ENCODE measurements at regions not wholly inside any gene's neighbourhood (a gene's known extent, or its start where the extent isn't known, plus 50 kb on each side); places are given as distances from the start of the nearest gene placed in this dataset.
"Not testable (repeated sequence)": the region's sequence is repeated elsewhere in the genome, so short reads cannot be mapped to it uniquely, and the experiment has no call there.

GRCh38 chr7:125823538-125823937 is 893.9 kb upstream of the POT1 start:
- Histone ChIP-seq H3K27ac (no peak overlapping the region), H3K36me3 (no peaks in the 10 kb centered on the region), H3K4me3 (no peak overlapping the region), H3K4me1 (no peaks in the 10 kb centered on the region), H3K9me3 (no peaks in the 10 kb centered on the region), H3K27me3 (no peaks in the 10 kb centered on the region)
- intact Hi-C loops (cut with DNase I) = no loop called here
- DNase-seq (no peak), ATAC-seq (no peak)
- TF ChIP-seq, protein P1, sequence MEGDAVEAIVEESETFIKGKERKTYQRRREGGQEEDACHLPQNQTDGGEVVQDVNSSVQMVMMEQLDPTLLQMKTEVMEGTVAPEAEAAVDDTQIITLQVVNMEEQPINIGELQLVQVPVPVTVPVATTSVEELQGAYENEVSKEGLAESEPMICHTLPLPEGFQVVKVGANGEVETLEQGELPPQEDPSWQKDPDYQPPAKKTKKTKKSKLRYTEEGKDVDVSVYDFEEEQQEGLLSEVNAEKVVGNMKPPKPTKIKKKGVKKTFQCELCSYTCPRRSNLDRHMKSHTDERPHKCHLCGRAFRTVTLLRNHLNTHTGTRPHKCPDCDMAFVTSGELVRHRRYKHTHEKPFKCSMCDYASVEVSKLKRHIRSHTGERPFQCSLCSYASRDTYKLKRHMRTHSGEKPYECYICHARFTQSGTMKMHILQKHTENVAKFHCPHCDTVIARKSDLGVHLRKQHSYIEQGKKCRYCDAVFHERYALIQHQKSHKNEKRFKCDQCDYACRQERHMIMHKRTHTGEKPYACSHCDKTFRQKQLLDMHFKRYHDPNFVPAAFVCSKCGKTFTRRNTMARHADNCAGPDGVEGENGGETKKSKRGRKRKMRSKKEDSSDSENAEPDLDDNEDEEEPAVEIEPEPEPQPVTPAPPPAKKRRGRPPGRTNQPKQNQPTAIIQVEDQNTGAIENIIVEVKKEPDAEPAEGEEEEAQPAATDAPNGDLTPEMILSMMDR (IDR thresholded peaks at IDR 0.05) = no peak
- TF ChIP-seq POLR2A (IDR thresholded peaks at IDR 0.05) = no peak

- intact Hi-C loops (cut with DNase I) = no loop called here
- Histone ChIP-seq H3K36me3 (no peaks in the 10 kb centered on the region), H3K4me3 (no peak overlapping the region), H3K27me3 (no peaks in the 10 kb centered on the region), H3K9me3 (no peaks in the 10 kb centered on the region), H3K27ac (no peak overlapping the region), H3K4me1 (no peaks in the 10 kb centered on the region)
- ATAC-seq (no peak), DNase-seq (no peak)
- TF ChIP-seq, protein P1 (IDR thresholded peaks at IDR 0.05) = no peak
- no peak for TF ChIP-seq POLR2A (IDR thresholded peaks at IDR 0.05)
Observed at GRCh38 chr7:125820495-125820894, 890.9 kb upstream of the POT1 start.

- no peak for ATAC-seq
- Histone ChIP-seq H3K27ac (no peak overlapping the region), H3K27me3 (no peaks in the 10 kb centered on the region), H3K4me1 (no peaks in the 10 kb centered on the region), H3K9me3 (no peaks in the 10 kb centered on the region), H3K36me3 (no peaks in the 10 kb centered on the region), H3K4me3 (no peak overlapping the region)
- WGBS, 4 donors = 35 to 54% (median 39%) methylated on average over 2 of the region's 2 CpGs
- intact Hi-C loops (cut with DNase I) = no loop called here
- DNase-seq = no peak
- TF ChIP-seq, protein P1 (IDR thresholded peaks at IDR 0.05) = no peak
- TF ChIP-seq POLR2A (IDR thresholded peaks at IDR 0.05) = no peak
Observed at GRCh38 chr7:125814100-125814499, 884.5 kb upstream of the POT1 start.

DNA sequence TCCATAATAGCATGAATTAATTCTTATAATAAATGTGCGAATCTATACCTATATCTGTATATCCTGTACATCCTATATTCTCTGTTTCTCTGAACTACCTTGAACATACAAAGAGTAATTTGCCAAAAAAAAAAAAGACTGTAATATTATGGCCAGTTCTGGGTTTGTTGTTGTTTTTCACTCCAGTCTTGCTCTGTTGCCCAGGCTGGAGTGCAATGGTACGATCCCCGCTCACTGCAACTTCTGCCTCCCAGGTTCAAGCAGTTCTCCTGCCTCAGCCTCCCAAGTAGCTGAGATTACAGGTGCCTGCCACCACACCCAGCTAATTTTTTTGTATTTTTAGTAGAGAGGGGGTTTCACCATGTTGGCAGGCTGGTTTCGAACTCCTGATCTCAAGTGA is 876.9 kb upstream of the POT1 start:
- DNase-seq; intact Hi-C loops (cut with DNase I); H3K27me3 ChIP-seq; H3K4me1 ChIP-seq; ATAC-seq; H3K4me3 ChIP-seq; H3K27ac ChIP-seq; H3K36me3 ChIP-seq; H3K9me3 ChIP-seq: not testable (repeated sequence)
- 82 to 95% (median 92%) methylated on average over 4 of the region's 4 CpGs for WGBS, 4 donors

DNA sequence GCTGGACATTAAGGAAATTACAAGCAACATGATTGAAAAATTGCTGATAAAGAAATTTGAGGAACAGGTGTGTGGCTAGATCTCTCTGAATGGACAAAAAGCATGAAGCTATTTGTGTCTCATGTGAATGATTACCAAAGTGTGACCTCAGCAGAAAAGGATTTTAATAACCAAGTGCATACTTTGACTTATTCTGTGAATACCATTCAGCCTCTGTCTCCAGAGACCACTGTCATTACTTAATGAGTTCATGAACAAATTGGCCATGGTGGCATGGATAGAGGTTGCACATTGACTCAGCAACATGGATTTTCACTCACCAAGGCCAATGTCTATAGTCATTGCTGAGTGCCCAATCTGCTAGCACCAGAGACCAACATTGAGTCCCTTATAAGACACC is 874.6 kb upstream of the POT1 start:
- intact Hi-C loops (cut with DNase I) = no loop called here
- no peak for TF ChIP-seq POLR2A (IDR thresholded peaks at IDR 0.05)
- TF ChIP-seq, protein P1 (IDR thresholded peaks at IDR 0.05) = no peak
- Histone ChIP-seq H3K4me3 (no peak overlapping the region), H3K27me3 (no peaks in the 10 kb centered on the region), H3K4me1 (no peaks in the 10 kb centered on the region), H3K36me3 (no peaks in the 10 kb centered on the region), H3K27ac (no peak overlapping the region), H3K9me3 (peaks cover 0 to 3% (median 0%) of the 10 kb centered on the region in 12 donors)
- ATAC-seq (no peak), DNase-seq (no peak)
